GM04503 (cell line): ENCODE measurements at regions not wholly inside any gene's neighbourhood (a gene's known extent, or its start where the extent isn't known, plus 50 kb on each side); places are given as distances from the start of the nearest gene placed in this dataset.
"Not testable (repeated sequence)": the region's sequence is repeated elsewhere in the genome, so short reads cannot be mapped to it uniquely, and the experiment has no call there.

Source experiments
- DNase-seq: peaks from one replicate; pipeline ENCODE4 v3.0.0-alpha.2; 2012; ENCODE audit warnings: low read depth

- DNase-seq = no peak
These were observed 119.5 kb upstream of the TNRC6C start for GRCh38 chr17:77838748-77839697.

GRCh38 chr17:77839698-77840512, 118.6 kb upstream of the TNRC6C start:
- DNase-seq = no peak

DNA sequence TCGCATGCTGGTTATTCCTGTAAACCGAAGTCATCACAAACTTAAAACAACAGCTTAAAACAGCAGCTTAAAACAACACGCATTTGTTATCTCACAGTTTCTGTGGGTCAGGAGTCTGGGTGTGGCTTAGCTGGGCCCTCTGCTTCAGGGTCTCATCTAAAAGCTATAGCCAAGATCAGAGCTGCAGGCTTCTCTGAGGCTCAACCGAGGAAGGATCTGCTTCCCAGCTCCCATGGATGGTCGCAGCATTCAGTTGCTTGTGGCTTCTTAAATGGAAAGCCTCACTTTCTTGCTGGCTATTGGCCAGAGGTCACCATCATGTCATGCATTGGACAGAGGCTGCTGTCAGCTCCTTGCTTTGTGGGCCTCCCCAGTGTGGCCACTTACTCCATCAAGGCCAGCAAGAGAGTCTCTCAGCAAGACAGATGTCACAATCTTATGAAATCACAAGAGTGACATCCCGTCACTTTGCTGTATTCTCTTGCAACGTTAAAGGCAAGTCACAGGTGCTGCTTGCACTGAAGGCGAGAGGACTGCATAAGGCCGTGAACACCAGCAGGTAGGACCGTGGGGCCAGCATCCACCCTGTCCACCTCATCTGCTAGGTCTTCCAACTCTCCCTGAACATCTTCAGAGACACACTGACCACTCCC, 117.9 kb upstream of the TNRC6C start:
- no peak for DNase-seq

DNA sequence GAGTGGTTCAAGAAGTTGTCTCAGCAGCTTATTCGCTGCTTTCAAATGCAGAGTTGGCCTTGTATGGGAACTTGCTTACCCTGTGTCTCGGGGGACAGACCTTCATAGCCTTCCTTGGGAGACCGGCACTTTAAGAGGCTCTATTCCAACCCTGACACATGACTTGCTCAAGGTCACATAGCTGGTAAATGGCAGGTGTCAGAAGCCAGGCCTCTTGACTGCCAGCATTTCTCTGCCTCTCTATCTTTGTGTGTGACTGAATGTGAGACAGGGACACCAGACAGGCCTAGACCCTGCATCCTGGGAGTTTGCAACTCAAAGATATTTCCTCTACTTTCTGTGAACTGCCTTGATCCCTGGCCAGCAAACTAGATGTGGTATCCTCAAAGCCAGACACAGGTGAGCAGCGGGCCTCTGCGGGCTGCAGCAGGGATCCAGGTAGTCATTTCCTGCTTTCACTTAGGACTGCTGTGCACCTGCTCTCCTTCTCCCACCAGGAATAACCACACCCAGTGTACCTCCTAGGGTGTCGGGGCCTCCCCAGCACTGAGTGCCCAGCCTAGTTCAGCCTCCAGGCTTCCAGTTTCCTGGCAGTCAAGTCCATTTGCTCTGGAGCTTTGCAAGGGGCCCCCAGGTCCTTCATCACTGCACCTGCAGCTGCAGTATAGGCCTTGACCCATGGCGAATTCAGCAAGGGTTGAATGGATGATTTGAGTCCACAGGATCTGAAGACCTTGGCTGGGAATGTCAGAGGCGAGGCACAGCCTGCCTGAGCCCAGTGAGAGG, 116.6 kb upstream of the TNRC6C start:
- no peak for DNase-seq

DNA sequence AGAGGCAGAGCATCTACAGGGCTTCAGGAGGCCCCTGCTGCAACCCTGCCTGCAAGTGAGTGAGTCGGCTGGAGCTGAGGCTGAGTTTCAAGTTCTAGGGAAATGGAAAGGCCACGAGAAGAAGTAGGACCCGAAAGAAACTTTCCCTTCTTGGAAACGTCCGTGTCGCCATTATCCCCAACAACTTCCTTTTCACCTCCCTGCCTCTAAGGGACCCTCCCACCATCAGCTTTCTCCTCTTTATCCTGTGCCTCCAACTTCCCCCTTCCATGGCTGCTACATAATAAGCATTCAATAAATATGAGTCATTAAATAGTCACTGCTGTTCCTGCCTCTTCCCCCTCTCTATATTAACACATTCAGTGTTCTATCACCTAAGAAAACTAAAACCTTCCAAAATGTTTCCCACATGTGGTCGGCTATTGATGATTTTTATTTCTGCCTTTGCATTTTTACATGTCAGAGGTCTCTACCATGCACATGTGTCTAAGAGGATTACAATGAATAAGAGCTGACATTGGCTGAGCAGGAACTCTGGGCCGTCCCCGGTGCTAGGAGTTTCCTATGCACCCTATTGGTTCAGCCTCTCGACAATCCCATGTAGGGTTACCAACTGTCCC, 115.9 kb upstream of the TNRC6C start:
- no peak for DNase-seq

DNA sequence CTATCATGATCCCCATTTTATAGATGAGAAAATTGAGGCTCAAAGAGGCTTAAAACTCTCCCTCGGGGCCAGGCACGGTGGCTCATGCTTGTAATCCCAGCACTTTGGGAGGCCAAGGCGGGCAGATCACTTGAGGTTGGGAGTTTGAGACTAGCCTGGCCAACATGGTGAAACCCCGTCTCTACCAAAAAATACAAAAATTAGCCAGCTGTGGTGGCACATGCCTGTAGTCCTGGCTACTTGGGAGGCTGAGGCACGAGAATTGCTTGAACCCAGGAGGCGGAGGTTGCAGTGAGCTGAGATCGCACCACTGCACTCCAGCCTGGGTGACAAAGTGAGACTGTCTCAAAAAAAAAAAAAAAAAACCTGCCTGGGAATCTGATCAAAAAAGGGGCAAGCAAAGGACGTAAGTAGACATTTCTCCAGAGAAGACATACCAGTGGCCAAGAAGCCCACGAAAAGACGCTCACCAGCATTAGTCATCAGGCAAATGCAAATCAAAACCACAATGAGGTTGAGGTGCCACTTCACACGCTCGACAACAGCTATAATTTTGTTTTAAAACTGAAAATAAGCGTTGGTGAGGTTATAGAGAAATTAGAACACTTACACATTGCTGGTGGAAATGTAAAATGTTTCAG, 115.1 kb upstream of the TNRC6C start:
- not testable (repeated sequence) for DNase-seq

- no peak for DNase-seq
These were observed 114.6 kb upstream of the TNRC6C start for GRCh38 chr17:77843896-77844295.

GRCh38 chr17:77844681-77845080, 113.8 kb upstream of the TNRC6C start:
- no peak for DNase-seq

GRCh38 chr17:77845541-77846225, 112.8 kb upstream of the TNRC6C start:
- no peak for DNase-seq

DNA sequence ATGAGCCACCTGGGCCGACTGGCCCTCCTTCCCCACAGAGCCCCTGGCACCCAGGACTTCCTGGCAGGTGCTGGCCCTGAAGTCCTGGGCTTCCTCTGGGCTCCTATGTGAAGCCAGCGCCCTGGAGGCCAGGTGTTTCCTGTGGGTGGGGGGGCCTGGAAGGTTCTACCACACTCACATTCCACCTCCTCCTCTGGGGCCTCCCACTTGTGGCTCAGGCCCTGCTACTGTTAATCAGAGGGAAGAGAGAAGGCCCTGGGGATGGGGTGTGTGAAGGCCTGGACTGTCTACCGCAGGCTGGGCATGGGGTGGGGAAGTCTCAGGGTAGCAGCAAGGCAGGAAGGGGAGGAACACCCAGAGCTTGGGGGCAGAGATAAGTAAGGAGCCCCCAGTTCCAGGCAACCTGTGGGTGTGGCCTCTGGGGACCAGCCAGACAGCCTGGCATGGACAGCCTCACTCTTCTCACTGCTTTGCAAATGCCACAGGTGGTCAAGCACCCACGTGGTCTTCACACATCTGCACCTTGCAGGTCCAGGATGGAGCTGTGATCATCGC, 111.9 kb upstream of the TNRC6C start:
- DNase-seq = no peak

GRCh38 chr17:77847221-77848085, 111.0 kb upstream of the TNRC6C start:
- DNase-seq = no peak

GRCh38 chr17:77848257-77848656, 110.2 kb upstream of the TNRC6C start:
- no peak for DNase-seq

- DNase-seq = no peak
These were observed 109.3 kb upstream of the TNRC6C start for GRCh38 chr17:77849239-77849638.

DNA sequence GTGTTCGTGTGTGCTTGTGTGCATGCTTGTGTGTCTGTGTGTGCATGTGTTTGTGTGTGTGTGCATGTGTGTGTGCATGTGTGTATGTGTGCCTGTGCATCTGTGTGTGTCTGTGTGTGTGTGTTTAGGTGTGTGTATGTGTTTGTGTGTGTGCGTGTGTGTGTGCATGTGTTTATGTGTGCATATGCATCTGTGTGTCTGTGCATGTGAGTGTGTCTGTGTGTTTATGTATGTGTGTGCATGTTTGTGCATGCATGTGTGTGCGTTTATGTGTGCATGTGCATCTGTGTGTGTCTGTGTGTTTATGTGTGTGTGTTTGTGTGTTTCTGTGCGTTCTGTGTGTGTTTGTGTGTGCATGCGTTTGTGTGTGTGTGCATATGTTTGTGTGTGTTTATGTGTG, 106.6 kb upstream of the TNRC6C start:
- no peak for DNase-seq

- no peak for DNase-seq
These were observed 105.8 kb upstream of the TNRC6C start for GRCh38 chr17:77852731-77853130.

DNA sequence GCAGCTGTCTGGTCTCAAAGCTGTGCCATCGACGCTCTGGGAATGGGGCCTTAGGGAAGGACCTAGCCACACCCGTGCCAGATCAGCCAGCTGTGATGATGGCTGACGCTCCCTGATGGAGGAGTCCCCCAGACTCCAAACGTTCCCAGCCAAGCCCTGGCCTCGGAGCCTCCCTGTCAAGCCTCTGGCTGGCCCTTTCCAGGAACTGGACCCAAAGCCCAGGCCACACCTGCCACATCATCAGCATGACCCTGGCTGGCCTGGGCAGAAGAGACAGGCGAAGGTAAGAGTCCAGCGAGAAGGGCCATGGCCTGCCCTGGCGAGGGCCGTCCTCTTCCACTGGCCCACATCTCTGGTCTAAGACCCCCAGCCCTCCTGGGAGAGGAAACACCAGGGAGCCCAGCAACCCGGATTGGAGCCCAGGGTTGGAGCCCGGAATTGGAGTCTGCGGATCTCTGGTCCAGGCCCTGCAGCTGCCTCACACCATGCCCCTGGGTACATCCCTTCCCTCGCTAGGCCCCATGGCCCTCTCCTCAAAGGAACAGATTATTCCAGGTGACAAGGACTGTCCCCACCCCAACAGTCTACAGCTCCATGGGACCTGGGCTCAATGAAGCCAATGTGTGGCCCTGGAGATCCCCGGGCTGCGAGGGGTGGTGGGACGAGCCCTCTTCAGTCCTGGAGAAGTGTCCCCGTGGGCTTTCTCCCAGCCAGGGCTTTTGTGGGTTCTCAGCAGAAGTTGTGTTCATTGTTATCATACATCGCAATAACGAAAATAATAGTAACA, 105.1 kb upstream of the TNRC6C start:
- DNase-seq = no peak

DNA sequence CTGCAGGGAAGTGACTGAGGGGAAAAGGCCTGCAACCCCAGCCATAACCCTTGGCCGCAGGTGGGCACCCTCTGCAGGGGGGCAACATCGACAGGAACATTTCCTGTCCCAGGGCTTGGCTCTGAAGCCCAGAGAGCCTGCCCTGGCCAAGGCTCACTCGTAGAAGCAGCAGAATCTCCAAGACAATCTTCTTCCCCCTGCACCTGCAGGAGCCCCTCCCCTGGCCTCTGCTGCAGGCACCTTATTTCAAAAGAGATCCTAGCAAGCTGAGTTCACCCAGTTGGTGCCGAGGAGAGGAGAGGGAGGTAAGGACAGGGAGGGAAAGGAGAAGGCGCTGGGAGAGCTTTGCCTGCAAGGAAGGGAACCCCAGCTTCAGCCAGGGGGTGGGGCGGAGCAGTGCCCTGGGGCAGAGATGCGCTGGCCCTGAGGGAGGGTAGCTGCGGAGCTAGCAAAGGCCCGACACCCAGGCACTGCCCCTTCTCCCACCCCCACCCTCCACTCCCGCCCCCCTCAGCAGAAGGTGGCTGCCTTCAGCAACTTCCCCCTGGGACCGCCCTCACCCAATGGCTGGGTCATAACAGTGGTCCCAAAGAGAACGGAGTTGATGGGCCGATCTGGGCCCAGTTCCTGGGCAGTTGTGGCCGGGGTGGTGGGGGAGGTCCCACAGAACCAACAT, 104.3 kb upstream of the TNRC6C start:
- DNase-seq = no peak
